HAP-1 (cell line): ENCODE measurements at regions not wholly inside any gene's neighbourhood (a gene's known extent, or its start where the extent isn't known, plus 50 kb on each side); places are given as distances from the start of the nearest gene placed in this dataset.
"Not testable (repeated sequence)": the region's sequence is repeated elsewhere in the genome, so short reads cannot be mapped to it uniquely, and the experiment has no call there.

Experiments
- DNase-seq, 2 experiments: peaks; one replicate each; pipeline ENCODE4 v3.0.0-alpha.2; 2016 to 2020; ENCODE audit warnings: low spot score in 2 of 2
- H3K27me3 ChIP-seq: fragments of 250-450 bp; sonication (Bioruptor Pico); 2 replicates; pipeline ENCODE4 v1.5.1; 2020; ENCODE audit warnings: low read depth, mild to moderate bottlenecking, moderate library complexity
- H3K36me3 ChIP-seq: fragments of 250-450 bp; sonication (Bioruptor Pico); replicated peaks from 2 replicates; pipeline ENCODE4 v1.5.1; 2020; ENCODE audit warnings: mild to moderate bottlenecking
- H3K4me1 ChIP-seq: fragments of 250-450 bp; sonication (Bioruptor Pico); 2 replicates; pipeline ENCODE4 v1.5.1; 2020; ENCODE audit warnings: mild to moderate bottlenecking
- H3K4me3 ChIP-seq: fragments of 250-450 bp; sonication (Bioruptor Pico); 2 replicates; pipeline ENCODE4 v1.5.1; 2020; ENCODE audit warnings: mild to moderate bottlenecking, moderate library complexity
- H3K9me3 ChIP-seq: fragments of 250-450 bp; sonication (Bioruptor Pico); 2 replicates; pipeline ENCODE4 v1.5.1; 2020; ENCODE audit warnings: mild to moderate bottlenecking, moderate library complexity
- in situ Hi-C: fragments of 300-500 bp; cut with MboI; formaldehyde crosslinking; loops from 3 replicates; pipeline ENCODE4 v1.14.3; 2020; ENCODE audit warnings: low sequenced_read_pairs, inconsistent platforms, mixed read lengths

- DNase-seq, result no peak
- Histone ChIP-seq H3K27me3 (no peaks in the 10 kb centered on the region), H3K4me1 (no peaks in the 10 kb centered on the region), H3K36me3 (no peaks in the 10 kb centered on the region), H3K4me3 (no peak overlapping the region), H3K9me3 (no peaks in the 10 kb centered on the region)
- in situ Hi-C loops, result no loop called here
These were observed 258.7 kb upstream of the IL12B start for GRCh38 chr5:159588941-159589340.

GRCh38 chr5:159593518-159594073 lies 263.3 kb upstream of the IL12B start:
- in situ Hi-C loops, result no loop called here
- Histone ChIP-seq H3K27me3 (no peaks in the 10 kb centered on the region), H3K4me3 (no peak overlapping the region), H3K9me3 (no peaks in the 10 kb centered on the region), H3K36me3 (no peaks in the 10 kb centered on the region), H3K4me1 (no peaks in the 10 kb centered on the region)
- no peak for DNase-seq

GRCh38 chr5:159595561-159595960 lies 265.3 kb upstream of the IL12B start:
- H3K36me3 ChIP-seq, H3K4me1 ChIP-seq, H3K9me3 ChIP-seq, DNase-seq, H3K4me3 ChIP-seq, in situ Hi-C loops, H3K27me3 ChIP-seq: not testable (repeated sequence)

- H3K4me3 ChIP-seq, result no peak overlapping the region
- no peaks in the 10 kb centered on the region for H3K4me1 ChIP-seq
- no peaks in the 10 kb centered on the region for H3K27me3 ChIP-seq
- no peak for DNase-seq
- H3K9me3 ChIP-seq, result no peaks in the 10 kb centered on the region
- no peaks in the 10 kb centered on the region for H3K36me3 ChIP-seq
- in situ Hi-C loops, result no loop called here
These were observed 270.9 kb upstream of the IL12B start for GRCh38 chr5:159601216-159601615.

GRCh38 chr5:159602434-159602833 lies 272.1 kb upstream of the IL12B start:
- DNase-seq, result no peak
- in situ Hi-C loops, result no loop called here
- no peaks in the 10 kb centered on the region for H3K27me3 ChIP-seq
- H3K9me3 ChIP-seq, result no peaks in the 10 kb centered on the region
- H3K4me3 ChIP-seq, result no peak overlapping the region
- no peaks in the 10 kb centered on the region for H3K4me1 ChIP-seq
- H3K36me3 ChIP-seq, result no peaks in the 10 kb centered on the region

GRCh38 chr5:159605585-159605984 lies 275.3 kb upstream of the IL12B start:
- in situ Hi-C loops, result no loop called here
- Histone ChIP-seq H3K4me3 (no peak overlapping the region), H3K9me3 (no peaks in the 10 kb centered on the region), H3K27me3 (no peaks in the 10 kb centered on the region), H3K4me1 (no peaks in the 10 kb centered on the region), H3K36me3 (no peaks in the 10 kb centered on the region)
- DNase-seq, result no peak

- H3K27me3 ChIP-seq, result no peaks in the 10 kb centered on the region
- no peak overlapping the region for H3K4me3 ChIP-seq
- no peaks in the 10 kb centered on the region for H3K9me3 ChIP-seq
- H3K4me1 ChIP-seq, result no peaks in the 10 kb centered on the region
- DNase-seq, result no peak
- no peaks in the 10 kb centered on the region for H3K36me3 ChIP-seq
- in situ Hi-C loops, result no loop called here
These were observed 279.1 kb upstream of the IL12B start for GRCh38 chr5:159609359-159609758.

GRCh38 chr5:159610966-159611579 lies 280.8 kb upstream of the IL12B start:
- no peak for DNase-seq
- Histone ChIP-seq H3K4me3 (no peak overlapping the region), H3K27me3 (no peaks in the 10 kb centered on the region), H3K9me3 (no peaks in the 10 kb centered on the region), H3K36me3 (no peaks in the 10 kb centered on the region), H3K4me1 (no peaks in the 10 kb centered on the region)
- in situ Hi-C loops, result no loop called here

- H3K4me3 ChIP-seq, result no peak overlapping the region
- in situ Hi-C loops, result no loop called here
- no peaks in the 10 kb centered on the region for H3K27me3 ChIP-seq
- no peak for DNase-seq
- no peaks in the 10 kb centered on the region for H3K9me3 ChIP-seq
- no peaks in the 10 kb centered on the region for H3K4me1 ChIP-seq
- H3K36me3 ChIP-seq, result no peaks in the 10 kb centered on the region
These were observed 286.7 kb upstream of the IL12B start for GRCh38 chr5:159616952-159617351.

- no peaks in the 10 kb centered on the region for H3K27me3 ChIP-seq
- in situ Hi-C loops, result no loop called here
- H3K4me1 ChIP-seq, result no peaks in the 10 kb centered on the region
- DNase-seq, result no peak
- H3K4me3 ChIP-seq, result no peak overlapping the region
- no peaks in the 10 kb centered on the region for H3K9me3 ChIP-seq
- H3K36me3 ChIP-seq, result no peaks in the 10 kb centered on the region
These were observed 289.5 kb upstream of the IL12B start for GRCh38 chr5:159619826-159620225.

GRCh38 chr5:159620853-159621540 lies 290.7 kb upstream of the IL12B start:
- H3K27me3 ChIP-seq, result no peaks in the 10 kb centered on the region
- no peaks in the 10 kb centered on the region for H3K4me1 ChIP-seq

GRCh38 chr5:159628703-159629102 lies 287.6 kb upstream of the ADRA1B start:
- no peaks in the 10 kb centered on the region for H3K9me3 ChIP-seq
- DNase-seq, result no peak
- H3K4me1 ChIP-seq, result no peaks in the 10 kb centered on the region
- no peaks in the 10 kb centered on the region for H3K36me3 ChIP-seq
- in situ Hi-C loops, result no loop called here
- H3K4me3 ChIP-seq, result no peak overlapping the region
- H3K27me3 ChIP-seq, result no peaks in the 10 kb centered on the region

More at GRCh38 chr5:159620853-159621540, 290.7 kb upstream of the IL12B start:
- no peaks in the 10 kb centered on the region for H3K36me3 ChIP-seq
- H3K9me3 ChIP-seq, result no peaks in the 10 kb centered on the region
- no peak overlapping the region for H3K4me3 ChIP-seq
- DNase-seq, result no peak
- in situ Hi-C loops, result no loop called here

- DNase-seq, result no peak
- Histone ChIP-seq H3K27me3 (no peaks in the 10 kb centered on the region), H3K36me3 (no peaks in the 10 kb centered on the region), H3K4me3 (no peak overlapping the region), H3K4me1 (no peaks in the 10 kb centered on the region), H3K9me3 (no peaks in the 10 kb centered on the region)
- in situ Hi-C loops, result no loop called here
These were observed 287.1 kb upstream of the ADRA1B start for GRCh38 chr5:159629158-159629557.

- Histone ChIP-seq H3K4me3 (no peak overlapping the region), H3K27me3 (no peaks in the 10 kb centered on the region), H3K9me3 (no peaks in the 10 kb centered on the region), H3K4me1 (no peaks in the 10 kb centered on the region), H3K36me3 (no peaks in the 10 kb centered on the region)
- no peak for DNase-seq
- in situ Hi-C loops, result no loop called here
These were observed 285.7 kb upstream of the ADRA1B start for GRCh38 chr5:159630545-159630944.
